ENCODE measurements at regions not wholly inside any gene's neighbourhood (a gene's known extent, or its start where the extent isn't known, plus 50 kb on each side); places are given as distances from the start of the nearest gene placed in this dataset.

DNA sequence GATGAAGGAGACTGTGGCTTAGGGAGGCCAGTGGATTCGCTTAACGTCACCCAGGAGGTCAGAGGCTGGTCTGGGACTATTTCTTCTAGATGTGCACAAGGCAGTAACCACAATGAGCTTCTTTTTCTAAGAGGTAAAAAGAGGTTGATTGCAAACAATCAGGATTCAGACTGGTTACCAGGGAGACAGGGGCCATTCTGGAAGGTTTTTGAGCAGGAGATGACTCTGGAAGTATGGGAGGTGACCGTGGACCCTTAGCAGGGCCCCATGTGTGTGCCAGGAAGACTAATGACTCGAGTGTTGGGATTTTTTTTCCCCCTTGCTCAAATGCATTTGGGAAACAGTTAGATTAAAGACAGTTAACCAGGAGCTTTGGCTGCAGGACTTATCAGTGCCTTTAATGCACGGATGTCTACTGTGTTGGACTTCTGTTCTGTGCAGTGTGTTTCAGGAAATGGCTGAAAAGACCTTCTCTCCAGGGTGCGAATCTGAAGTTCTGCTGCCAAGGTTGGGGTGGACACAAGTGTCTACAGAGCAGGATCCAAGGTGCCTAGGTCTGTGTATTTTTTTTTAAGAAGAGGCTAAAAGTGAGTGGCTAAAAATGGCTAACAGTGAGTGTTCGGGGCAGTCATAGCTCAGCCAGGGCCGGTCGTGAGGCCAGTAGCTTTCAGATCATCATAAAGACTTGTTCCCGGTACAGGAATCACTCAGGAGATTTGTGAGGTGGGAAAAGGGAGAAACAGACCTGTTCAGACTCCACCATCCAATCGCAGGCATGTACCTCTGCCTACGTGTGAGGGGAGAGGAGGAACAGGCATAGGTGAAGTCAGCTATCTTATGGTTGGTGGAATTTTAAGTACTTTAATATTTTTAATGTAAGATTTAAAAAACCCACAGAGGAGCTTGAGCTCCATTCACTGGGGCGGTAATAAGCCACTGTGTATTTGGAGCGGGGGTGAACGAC is 82.3 kb upstream of the CIBAR2 start:
- H4K20me1 ChIP-seq (ENCODE audit: insufficient read depth, low read length): no peaks in the 10 kb centered on the region
- ATAC-seq (ENCODE audit: insufficient read depth, low read depth): no peak
- H3K27ac ChIP-seq (ENCODE audit: low read length): no peak overlapping the region
- TF ChIP-seq CTCF (IDR thresholded peaks at IDR 0.05; ENCODE audit: borderline replicate concordance, extremely low read depth, low read length, poor library complexity, severe bottlenecking): no peak
- no peak for TF ChIP-seq EZH2 (IDR thresholded peaks at IDR 0.05; ENCODE audit: borderline replicate concordance, low read depth, low read length, severe bottlenecking)
- DNase-seq: no peak
- no peak overlapping the region for H3K4me3 ChIP-seq (ENCODE audit: low read depth in 1 of 2, low read length in 2 of 2)
- peaks cover 7% of the 10 kb centered on the region for H3K27me3 ChIP-seq (ENCODE audit: insufficient read depth, low read length, poor library complexity)
- H2AFZ ChIP-seq (ENCODE audit: low read depth, low read length): no peak overlapping the region
- H3K9me3 ChIP-seq (ENCODE audit: insufficient read depth, low read length, severe bottlenecking): no peaks in the 10 kb centered on the region
- no peak overlapping the region for H3K4me2 ChIP-seq (ENCODE audit: insufficient read depth, low read length)
- no peak overlapping the region for H3K9ac ChIP-seq (ENCODE audit: low read depth, low read length)
- H3K4me1 ChIP-seq (ENCODE audit: insufficient read depth, low read length): no peaks in the 10 kb centered on the region
- no peaks in the 10 kb centered on the region for H3K36me3 ChIP-seq (ENCODE audit: insufficient read depth, low read length)
- H3K79me2 ChIP-seq (ENCODE audit: insufficient read depth, low read length): no peaks in the 10 kb centered on the region

DNA sequence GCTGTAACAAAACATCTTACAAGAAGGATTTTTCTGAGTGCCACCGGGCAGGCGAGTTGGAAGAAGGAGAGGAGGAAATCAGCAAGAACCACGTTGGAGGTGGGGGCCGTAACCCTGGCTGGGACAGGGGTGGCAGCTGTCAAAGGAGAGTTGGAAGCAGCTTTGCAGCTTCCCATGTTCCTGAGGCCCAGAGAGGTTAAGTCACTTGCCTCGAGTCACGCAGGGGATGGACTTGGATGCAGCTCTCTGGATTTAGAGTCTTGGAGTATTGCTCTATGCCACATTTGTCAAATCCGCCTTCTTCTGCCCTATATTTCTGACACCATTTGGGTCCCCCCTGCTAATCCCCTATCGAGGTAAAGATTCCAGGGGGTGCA is 83.0 kb upstream of the CIBAR2 start:
- H3K4me1 ChIP-seq (ENCODE audit: insufficient read depth, low read length): no peaks in the 10 kb centered on the region
- no peak for DNase-seq
- no peaks in the 10 kb centered on the region for H3K36me3 ChIP-seq (ENCODE audit: insufficient read depth, low read length)
- H3K27me3 ChIP-seq (ENCODE audit: insufficient read depth, low read length, poor library complexity): peaks cover 7% of the 10 kb centered on the region
- H4K20me1 ChIP-seq (ENCODE audit: insufficient read depth, low read length): no peaks in the 10 kb centered on the region
- no peak overlapping the region for H3K9ac ChIP-seq (ENCODE audit: low read depth, low read length)
- H2AFZ ChIP-seq (ENCODE audit: low read depth, low read length): no peak overlapping the region
- no peaks in the 10 kb centered on the region for H3K9me3 ChIP-seq (ENCODE audit: insufficient read depth, low read length, severe bottlenecking)
- TF ChIP-seq EZH2 (IDR thresholded peaks at IDR 0.05; ENCODE audit: borderline replicate concordance, low read depth, low read length, severe bottlenecking) (no peak), CTCF (IDR thresholded peaks at IDR 0.05; ENCODE audit: borderline replicate concordance, extremely low read depth, low read length, poor library complexity, severe bottlenecking) (no peak)
- H3K4me3 ChIP-seq (ENCODE audit: low read depth in 1 of 2, low read length in 2 of 2): no peak overlapping the region
- no peaks in the 10 kb centered on the region for H3K79me2 ChIP-seq (ENCODE audit: insufficient read depth, low read length)
- no peak overlapping the region for H3K27ac ChIP-seq (ENCODE audit: low read length)
- no peak for ATAC-seq (ENCODE audit: insufficient read depth, low read depth)
- H3K4me2 ChIP-seq (ENCODE audit: insufficient read depth, low read length): no peak overlapping the region

DNA sequence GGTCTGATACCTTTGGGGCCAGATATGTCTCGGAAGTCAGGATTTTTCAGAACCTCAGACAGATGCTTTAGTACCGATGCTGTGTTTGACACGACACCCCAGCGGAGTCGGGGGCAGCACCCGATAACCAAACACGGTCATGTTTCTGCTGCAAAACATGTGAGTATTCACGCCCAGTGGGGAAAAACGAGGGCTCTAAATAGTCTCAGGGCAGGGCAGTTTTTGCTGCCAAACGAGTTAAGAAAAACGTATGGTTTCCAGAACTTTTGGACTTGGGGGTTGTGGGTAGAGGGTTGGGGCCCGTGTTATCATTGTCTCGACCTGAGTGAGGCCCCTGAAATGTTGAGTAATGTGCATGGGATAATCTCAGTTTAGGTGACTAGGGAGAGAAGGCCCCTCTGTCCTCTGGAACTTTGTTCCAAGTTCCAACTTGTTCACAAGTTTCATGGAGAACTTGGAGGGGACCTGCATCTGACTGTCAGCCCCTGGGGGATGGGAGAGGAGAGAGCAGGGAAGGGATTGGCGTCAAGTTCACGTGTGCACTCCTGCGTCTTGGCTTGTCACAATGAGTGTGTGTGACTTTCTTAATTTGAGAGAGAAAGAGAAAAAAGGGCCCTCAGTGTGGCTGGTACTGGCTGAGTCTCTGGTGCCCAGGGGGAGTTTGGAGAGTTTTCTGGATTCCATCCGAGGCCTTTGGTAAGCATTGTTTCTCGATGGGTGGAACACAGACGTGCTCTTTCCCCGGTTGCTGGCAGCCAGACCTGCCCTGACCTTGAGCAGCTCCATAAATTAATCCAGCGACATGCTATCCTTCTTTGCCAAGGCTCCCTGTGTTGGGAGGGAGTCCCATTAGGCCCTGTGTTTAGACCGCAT is 83.9 kb upstream of the CIBAR2 start:
- H3K9ac ChIP-seq (ENCODE audit: low read depth, low read length): no peak overlapping the region
- H3K27me3 ChIP-seq (ENCODE audit: insufficient read depth, low read length, poor library complexity): peaks cover 7% of the 10 kb centered on the region
- H3K36me3 ChIP-seq (ENCODE audit: insufficient read depth, low read length): no peaks in the 10 kb centered on the region
- H3K9me3 ChIP-seq (ENCODE audit: insufficient read depth, low read length, severe bottlenecking): no peaks in the 10 kb centered on the region
- no peak overlapping the region for H2AFZ ChIP-seq (ENCODE audit: low read depth, low read length)
- no peak for TF ChIP-seq CTCF (IDR thresholded peaks at IDR 0.05; ENCODE audit: borderline replicate concordance, extremely low read depth, low read length, poor library complexity, severe bottlenecking)
- no peak for TF ChIP-seq EZH2 (IDR thresholded peaks at IDR 0.05; ENCODE audit: borderline replicate concordance, low read depth, low read length, severe bottlenecking)
- no peaks in the 10 kb centered on the region for H3K79me2 ChIP-seq (ENCODE audit: insufficient read depth, low read length)
- DNase-seq (no peak), ATAC-seq (ENCODE audit: insufficient read depth, low read depth) (no peak)
- H4K20me1 ChIP-seq (ENCODE audit: insufficient read depth, low read length): no peaks in the 10 kb centered on the region
- H3K4me1 ChIP-seq (ENCODE audit: insufficient read depth, low read length): no peaks in the 10 kb centered on the region
- H3K4me3 ChIP-seq (ENCODE audit: low read depth in 1 of 2, low read length in 2 of 2): no peak overlapping the region
- no peak overlapping the region for H3K4me2 ChIP-seq (ENCODE audit: insufficient read depth, low read length)
- no peak overlapping the region for H3K27ac ChIP-seq (ENCODE audit: low read length)
